WI38 (cell line): ENCODE measurements at regions not wholly inside any gene's neighbourhood (a gene's known extent, or its start where the extent isn't known, plus 50 kb on each side); places are given as distances from the start of the nearest gene placed in this dataset.

Experiments
- H3K4me3 ChIP-seq: 2 replicates; pipeline ENCODE4 v1.5.1; 2011; ENCODE audit warnings: low read depth, mild to moderate bottlenecking, control low read depth, low read length
- TF ChIP-seq, protein P1 (sequence below): IDR thresholded peaks from 2 replicates; pipeline ENCODE4 v1.5.1; 2012; ENCODE audit warnings: low read depth, mild to moderate bottlenecking, control low read depth, low read length

- H3K4me3 ChIP-seq: no peak overlapping the region
- TF ChIP-seq, protein P1, sequence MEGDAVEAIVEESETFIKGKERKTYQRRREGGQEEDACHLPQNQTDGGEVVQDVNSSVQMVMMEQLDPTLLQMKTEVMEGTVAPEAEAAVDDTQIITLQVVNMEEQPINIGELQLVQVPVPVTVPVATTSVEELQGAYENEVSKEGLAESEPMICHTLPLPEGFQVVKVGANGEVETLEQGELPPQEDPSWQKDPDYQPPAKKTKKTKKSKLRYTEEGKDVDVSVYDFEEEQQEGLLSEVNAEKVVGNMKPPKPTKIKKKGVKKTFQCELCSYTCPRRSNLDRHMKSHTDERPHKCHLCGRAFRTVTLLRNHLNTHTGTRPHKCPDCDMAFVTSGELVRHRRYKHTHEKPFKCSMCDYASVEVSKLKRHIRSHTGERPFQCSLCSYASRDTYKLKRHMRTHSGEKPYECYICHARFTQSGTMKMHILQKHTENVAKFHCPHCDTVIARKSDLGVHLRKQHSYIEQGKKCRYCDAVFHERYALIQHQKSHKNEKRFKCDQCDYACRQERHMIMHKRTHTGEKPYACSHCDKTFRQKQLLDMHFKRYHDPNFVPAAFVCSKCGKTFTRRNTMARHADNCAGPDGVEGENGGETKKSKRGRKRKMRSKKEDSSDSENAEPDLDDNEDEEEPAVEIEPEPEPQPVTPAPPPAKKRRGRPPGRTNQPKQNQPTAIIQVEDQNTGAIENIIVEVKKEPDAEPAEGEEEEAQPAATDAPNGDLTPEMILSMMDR: no peak
Measured at GRCh38 chr1:47549532-47549931, 111.7 kb downstream of the FOXD2 start.

- TF ChIP-seq, protein P1: no peak
Measured at GRCh38 chr1:47550929-47551328, 113.1 kb downstream of the FOXD2 start.

GRCh38 chr1:47551971-47552528 lies 114.2 kb downstream of the FOXD2 start:
- no peak overlapping the region for H3K4me3 ChIP-seq
- TF ChIP-seq, protein P1: no peak

More at GRCh38 chr1:47550929-47551328, 113.1 kb downstream of the FOXD2 start:
- H3K4me3 ChIP-seq: no peak overlapping the region

DNA sequence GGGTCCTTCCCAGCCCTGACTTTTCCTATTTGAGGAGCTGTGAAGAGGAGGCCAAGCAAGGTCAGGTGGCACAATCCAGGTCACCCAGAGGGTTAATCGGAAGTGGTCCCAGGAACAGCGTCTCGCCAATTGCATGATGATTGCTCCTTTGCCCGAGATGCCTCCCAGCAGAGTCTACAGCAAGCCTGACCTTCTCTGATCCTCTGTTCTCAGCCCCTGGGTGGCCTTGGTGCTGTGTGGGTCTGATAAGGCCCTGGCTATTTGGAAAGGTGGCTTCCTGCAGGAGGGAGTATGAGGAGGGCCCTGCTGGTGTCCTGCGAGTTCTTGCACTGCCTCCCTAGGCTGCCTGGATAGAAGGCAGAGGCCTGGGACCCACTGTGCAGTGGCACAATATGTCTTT lies 116.2 kb downstream of the FOXD2 start:
- H3K4me3 ChIP-seq: no peak overlapping the region
- TF ChIP-seq, protein P1: no peak

- TF ChIP-seq, protein P1: no peak
- no peak overlapping the region for H3K4me3 ChIP-seq
Measured at GRCh38 chr1:47554901-47555300, 117.1 kb downstream of the FOXD2 start.

- TF ChIP-seq, protein P1: no peak
- no peak overlapping the region for H3K4me3 ChIP-seq
Measured at GRCh38 chr1:47555306-47555705, 117.5 kb downstream of the FOXD2 start.

DNA sequence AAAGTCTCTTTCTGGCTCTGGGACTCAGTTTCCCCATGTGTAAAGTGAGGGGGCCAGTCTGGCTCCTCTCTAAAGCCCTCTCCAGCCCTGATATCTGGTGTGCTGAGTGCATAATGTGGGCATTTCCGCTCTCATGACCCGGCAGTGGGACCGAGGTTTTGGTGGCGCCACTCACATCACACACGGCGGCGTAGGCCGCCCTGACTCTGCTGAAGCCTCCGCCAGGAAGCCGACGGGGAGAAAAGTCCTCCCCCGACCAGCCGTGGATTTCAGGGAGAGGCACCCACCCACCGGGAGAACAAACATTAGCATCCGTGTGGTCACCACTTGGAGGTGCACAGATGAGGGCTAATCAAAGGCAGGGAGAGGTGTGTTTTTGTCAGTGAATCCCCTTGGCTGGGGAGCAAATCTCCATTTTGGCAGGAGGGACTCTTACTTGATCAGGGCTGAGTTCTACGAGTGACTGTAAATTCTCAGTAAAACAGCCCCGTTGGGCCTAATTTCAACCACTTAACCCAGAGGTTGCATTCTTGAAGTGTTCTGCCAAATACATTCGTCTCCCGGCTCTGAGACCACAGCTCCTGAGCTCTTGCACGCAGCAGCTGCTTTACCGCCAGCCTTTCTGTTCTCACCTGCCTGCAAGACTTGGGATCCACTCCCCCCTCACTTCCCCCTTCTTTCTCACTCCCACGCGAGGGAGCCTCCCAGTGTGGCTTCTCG lies 118.2 kb downstream of the FOXD2 start:
- no peak overlapping the region for H3K4me3 ChIP-seq
- TF ChIP-seq, protein P1: no peak
